GM19023 (cell line): ENCODE measurements at regions not wholly inside any gene's neighbourhood (a gene's known extent, or its start where the extent isn't known, plus 50 kb on each side); places are given as distances from the start of the nearest gene placed in this dataset.

Source experiments
- ATAC-seq: cut with Tn5 transposase; IDR thresholded peaks from one replicate; pipeline ENCODE4 v1.9.1; 2021; ENCODE audit warnings: mild to moderate bottlenecking, moderate library complexity; ENCODE audit not compliant: unreplicated experiment

- no peak for ATAC-seq
Observed at GRCh38 chr22:47687776-47688175, 925.3 kb downstream of the TBC1D22A start.

GRCh38 chr22:47687346-47687655, 924.9 kb downstream of the TBC1D22A start:
- no peak for ATAC-seq

GRCh38 chr22:47686594-47687345, 924.3 kb downstream of the TBC1D22A start:
- ATAC-seq: no peak

GRCh38 chr22:47681411-47682165, 919.1 kb downstream of the TBC1D22A start:
- ATAC-seq: no peak

- ATAC-seq: no peak
Observed at GRCh38 chr22:47678636-47679287, 916.3 kb downstream of the TBC1D22A start.

GRCh38 chr22:47678048-47678447, 915.6 kb downstream of the TBC1D22A start:
- no peak for ATAC-seq

GRCh38 chr22:47676685-47677084, 914.2 kb downstream of the TBC1D22A start:
- no peak for ATAC-seq

GRCh38 chr22:47674600-47674999, 912.1 kb downstream of the TBC1D22A start:
- ATAC-seq: no peak

- no peak for ATAC-seq
Observed at GRCh38 chr22:47673557-47673956, 911.1 kb downstream of the TBC1D22A start.

- no peak for ATAC-seq
Observed at GRCh38 chr22:47672526-47672925, 910.1 kb downstream of the TBC1D22A start.

- ATAC-seq: no peak
Observed at GRCh38 chr22:47665151-47665550, 902.7 kb downstream of the TBC1D22A start.

- no peak for ATAC-seq
Observed at GRCh38 chr22:47663615-47664605, 901.5 kb downstream of the TBC1D22A start.

GRCh38 chr22:47659467-47660223, 897.2 kb downstream of the TBC1D22A start:
- no peak for ATAC-seq

- no peak for ATAC-seq
Observed at GRCh38 chr22:47658182-47658581, 895.7 kb downstream of the TBC1D22A start.

- no peak for ATAC-seq
Observed at GRCh38 chr22:47657224-47657623, 894.8 kb downstream of the TBC1D22A start.

- no peak for ATAC-seq
Observed at GRCh38 chr22:47656806-47657205, 894.4 kb downstream of the TBC1D22A start.

GRCh38 chr22:47655930-47656329, 893.5 kb downstream of the TBC1D22A start:
- no peak for ATAC-seq

- ATAC-seq: no peak
Observed at GRCh38 chr22:47654922-47655491, 892.6 kb downstream of the TBC1D22A start.

- no peak for ATAC-seq
Observed at GRCh38 chr22:47653921-47654320, 891.5 kb downstream of the TBC1D22A start.
